HEK293 (cell line): ENCODE measurements at regions not wholly inside any gene's neighbourhood (a gene's known extent, or its start where the extent isn't known, plus 50 kb on each side); places are given as distances from the start of the nearest gene placed in this dataset.

ENCODE experiments used
- SCRT1 ChIP-seq: fragments of 450-650 bp; formaldehyde crosslinking; IDR thresholded peaks from 2 replicates; pipeline ENCODE4 v1.5.1; 2016; ENCODE audit warnings: missing biosample characterization, missing genetic modification characterization, borderline replicate concordance
- ZNF223 ChIP-seq: fragments of 450-650 bp; formaldehyde crosslinking; IDR thresholded peaks from 2 replicates; pipeline ENCODE4 v1.5.1; 2016; ENCODE audit warnings: missing biosample characterization, missing genetic modification characterization
- ZSCAN5A ChIP-seq: fragments of 450-650 bp; formaldehyde crosslinking; IDR thresholded peaks from 2 replicates; pipeline ENCODE4 v1.5.1; 2016; ENCODE audit warnings: missing biosample characterization, missing genetic modification characterization
- TF ChIP-seq, protein P1 (sequence below): fragments of 450-650 bp; formaldehyde crosslinking; IDR thresholded peaks from 2 replicates; pipeline ENCODE4 v1.5.1; 2016; ENCODE audit warnings: missing biosample characterization, missing genetic modification characterization, low read depth
- TF ChIP-seq, protein P2 (sequence below): fragments of 450-650 bp; formaldehyde crosslinking; IDR thresholded peaks from 2 replicates; pipeline ENCODE4 v1.5.1; 2016; ENCODE audit warnings: missing biosample characterization, missing genetic modification characterization

- TF ChIP-seq, protein P1, sequence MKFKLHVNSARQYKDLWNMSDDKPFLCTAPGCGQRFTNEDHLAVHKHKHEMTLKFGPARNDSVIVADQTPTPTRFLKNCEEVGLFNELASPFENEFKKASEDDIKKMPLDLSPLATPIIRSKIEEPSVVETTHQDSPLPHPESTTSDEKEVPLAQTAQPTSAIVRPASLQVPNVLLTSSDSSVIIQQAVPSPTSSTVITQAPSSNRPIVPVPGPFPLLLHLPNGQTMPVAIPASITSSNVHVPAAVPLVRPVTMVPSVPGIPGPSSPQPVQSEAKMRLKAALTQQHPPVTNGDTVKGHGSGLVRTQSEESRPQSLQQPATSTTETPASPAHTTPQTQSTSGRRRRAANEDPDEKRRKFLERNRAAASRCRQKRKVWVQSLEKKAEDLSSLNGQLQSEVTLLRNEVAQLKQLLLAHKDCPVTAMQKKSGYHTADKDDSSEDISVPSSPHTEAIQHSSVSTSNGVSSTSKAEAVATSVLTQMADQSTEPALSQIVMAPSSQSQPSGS (tag by site-specific recombination), result no peak
- TF ChIP-seq ZSCAN5A (no peak), ZNF223 (tag by site-specific recombination) (no peak), SCRT1 (tag by site-specific recombination) (no peak)
- TF ChIP-seq, protein P2, sequence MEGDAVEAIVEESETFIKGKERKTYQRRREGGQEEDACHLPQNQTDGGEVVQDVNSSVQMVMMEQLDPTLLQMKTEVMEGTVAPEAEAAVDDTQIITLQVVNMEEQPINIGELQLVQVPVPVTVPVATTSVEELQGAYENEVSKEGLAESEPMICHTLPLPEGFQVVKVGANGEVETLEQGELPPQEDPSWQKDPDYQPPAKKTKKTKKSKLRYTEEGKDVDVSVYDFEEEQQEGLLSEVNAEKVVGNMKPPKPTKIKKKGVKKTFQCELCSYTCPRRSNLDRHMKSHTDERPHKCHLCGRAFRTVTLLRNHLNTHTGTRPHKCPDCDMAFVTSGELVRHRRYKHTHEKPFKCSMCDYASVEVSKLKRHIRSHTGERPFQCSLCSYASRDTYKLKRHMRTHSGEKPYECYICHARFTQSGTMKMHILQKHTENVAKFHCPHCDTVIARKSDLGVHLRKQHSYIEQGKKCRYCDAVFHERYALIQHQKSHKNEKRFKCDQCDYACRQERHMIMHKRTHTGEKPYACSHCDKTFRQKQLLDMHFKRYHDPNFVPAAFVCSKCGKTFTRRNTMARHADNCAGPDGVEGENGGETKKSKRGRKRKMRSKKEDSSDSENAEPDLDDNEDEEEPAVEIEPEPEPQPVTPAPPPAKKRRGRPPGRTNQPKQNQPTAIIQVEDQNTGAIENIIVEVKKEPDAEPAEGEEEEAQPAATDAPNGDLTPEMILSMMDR (tag by site-specific recombination), result no peak
Observed at GRCh38 chr5:24854350-24854749, 209.6 kb upstream of the CDH10 start.
